ENCODE measurements at regions not wholly inside any gene's neighbourhood (a gene's known extent, or its start where the extent isn't known, plus 50 kb on each side); places are given as distances from the start of the nearest gene placed in this dataset.
A peak's percentile ranks its signal among the peaks of the same experiment; 100 is the strongest.
"Not testable (repeated sequence)": the region's sequence is repeated elsewhere in the genome, so short reads cannot be mapped to it uniquely, and the experiment has no call there.

GRCh38 chr18:76307293-76307690, 187.8 kb downstream of the ZNF516 start:
- no peak for DNase-seq

GRCh38 chr18:76306685-76307292, 188.3 kb downstream of the ZNF516 start:
- DNase-seq, result no peak

GRCh38 chr18:76285866-76286265, 209.2 kb downstream of the ZNF516 start:
- DNase-seq, result no peak

- DNase-seq, result no peak
Observed at GRCh38 chr18:76281565-76281964, 213.5 kb downstream of the ZNF516 start.

GRCh38 chr18:76277801-76278200, 217.2 kb downstream of the ZNF516 start:
- no peak for DNase-seq

GRCh38 chr18:76275727-76276313, 219.2 kb downstream of the ZNF516 start:
- DNase-seq, result no peak

GRCh38 chr18:76274468-76275289, 220.4 kb downstream of the ZNF516 start:
- DNase-seq, result peak; percentile 25 to 52

GRCh38 chr18:76273956-76274355, 221.1 kb downstream of the ZNF516 start:
- no peak for DNase-seq

GRCh38 chr18:76273036-76273545, 222.0 kb downstream of the ZNF516 start:
- DNase-seq, result no peak

- not testable (repeated sequence) for DNase-seq
Observed at GRCh38 chr18:76267423-76267822, 227.6 kb downstream of the ZNF516 start.

- no peak for DNase-seq
Observed at GRCh38 chr18:76266236-76266991, 228.6 kb downstream of the ZNF516 start.

- DNase-seq, result no peak
Observed at GRCh38 chr18:76265497-76266235, 229.4 kb downstream of the ZNF516 start.

GRCh38 chr18:76264876-76265250, 230.2 kb downstream of the ZNF516 start:
- no peak for DNase-seq

GRCh38 chr18:76264198-76264875, 230.7 kb downstream of the ZNF516 start:
- no peak for DNase-seq

- DNase-seq, result no peak
Observed at GRCh38 chr18:76263046-76264005, 231.7 kb downstream of the ZNF516 start.

GRCh38 chr18:76260941-76261472, 234.0 kb downstream of the ZNF516 start:
- DNase-seq, result no peak

- DNase-seq, result no peak
Observed at GRCh38 chr18:76259711-76260110, 235.3 kb downstream of the ZNF516 start.

- no peak for DNase-seq
Observed at GRCh38 chr18:76259096-76259495, 235.9 kb downstream of the ZNF516 start.

GRCh38 chr18:76258209-76258608, 236.8 kb downstream of the ZNF516 start:
- DNase-seq, result no peak

GRCh38 chr18:76255070-76255683, 239.9 kb downstream of the ZNF516 start:
- peak; percentile 32 to 57 for DNase-seq

Data from SHP77 (cell line).